ENCODE measurements at regions not wholly inside any gene's neighbourhood (a gene's known extent, or its start where the extent isn't known, plus 50 kb on each side); places are given as distances from the start of the nearest gene placed in this dataset.

- no peak for DNase-seq
Observed at GRCh38 chr6:170483413-170483812, 69.7 kb downstream of the PSMB1 start.

DNA sequence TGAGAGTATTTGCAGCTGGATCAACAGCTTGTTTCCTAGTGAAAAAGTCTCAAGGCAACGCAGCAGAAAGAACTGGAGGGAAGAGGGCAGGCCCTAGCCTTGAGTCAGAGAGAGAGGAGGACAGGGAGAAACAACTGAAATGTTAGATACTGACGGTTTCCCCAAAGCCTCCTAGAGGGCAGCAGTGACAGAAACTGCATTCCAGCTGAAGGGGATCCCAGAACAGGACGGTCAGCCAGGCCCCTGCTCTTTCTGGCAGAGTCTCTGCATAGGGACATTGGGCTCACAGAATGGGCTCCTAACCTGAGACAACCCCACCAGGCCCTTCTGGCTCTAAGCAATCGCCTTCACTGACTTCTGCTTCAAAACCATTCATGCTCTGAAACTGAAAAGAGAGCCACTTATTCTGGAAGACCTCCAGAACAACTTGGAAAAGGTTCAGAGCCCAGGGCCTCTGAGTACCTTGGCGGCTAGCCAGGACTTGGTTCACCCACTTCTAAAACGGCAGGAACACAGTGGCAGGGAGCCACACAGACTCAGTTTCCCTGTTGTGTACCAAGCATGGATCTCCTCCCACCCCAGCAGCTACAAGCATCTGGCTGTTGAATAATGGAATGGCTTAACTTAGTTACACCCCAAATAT lies 72.9 kb downstream of the PSMB1 start:
- no peak for DNase-seq

DNA sequence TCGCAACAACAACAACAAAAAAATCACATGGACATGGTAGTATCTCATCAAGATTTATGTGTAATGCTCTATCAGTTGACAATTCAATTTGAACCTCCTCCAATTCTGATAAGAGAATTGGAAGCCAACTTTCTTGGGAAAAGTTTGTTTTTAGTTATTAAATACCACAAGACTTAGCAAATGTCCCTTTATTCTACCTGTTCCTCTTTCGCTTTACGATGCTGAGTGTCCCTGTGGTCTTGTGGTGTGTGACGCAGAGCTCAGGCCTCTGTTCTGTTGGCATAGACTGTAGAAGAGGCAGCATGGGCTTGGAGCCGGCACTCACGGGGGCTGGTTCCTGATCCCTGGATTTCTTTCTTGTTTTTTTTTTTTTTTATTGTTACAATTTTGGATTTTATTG lies 76.7 kb downstream of the PSMB1 start:
- DNase-seq: no peak

GRCh38 chr6:170475118-170475517 lies 78.0 kb downstream of the PSMB1 start:
- no peak for DNase-seq

- DNase-seq: no peak
Observed at GRCh38 chr6:170473801-170474200, 79.3 kb downstream of the PSMB1 start.

DNA sequence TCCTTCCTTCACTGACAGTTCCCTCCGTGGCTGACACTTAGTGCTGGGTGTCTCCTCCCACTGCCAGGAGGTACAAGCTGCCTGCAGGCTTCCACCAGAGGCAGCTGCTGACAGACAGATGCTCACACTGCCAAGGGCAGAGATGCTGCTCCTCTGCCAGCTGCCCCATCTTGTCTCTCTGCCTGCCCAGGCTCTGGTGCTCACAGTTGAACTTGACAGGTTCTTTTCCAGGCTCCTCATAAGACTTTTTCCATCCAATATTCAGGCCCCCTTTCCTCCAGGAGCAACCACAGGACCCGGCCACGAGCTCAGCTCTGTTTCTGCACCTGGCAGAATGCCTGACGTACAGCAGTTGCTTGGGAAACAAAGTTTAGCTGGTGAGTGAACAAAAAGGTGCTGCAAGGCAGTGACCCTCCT lies 79.8 kb downstream of the PSMB1 start:
- no peak for DNase-seq

DNA sequence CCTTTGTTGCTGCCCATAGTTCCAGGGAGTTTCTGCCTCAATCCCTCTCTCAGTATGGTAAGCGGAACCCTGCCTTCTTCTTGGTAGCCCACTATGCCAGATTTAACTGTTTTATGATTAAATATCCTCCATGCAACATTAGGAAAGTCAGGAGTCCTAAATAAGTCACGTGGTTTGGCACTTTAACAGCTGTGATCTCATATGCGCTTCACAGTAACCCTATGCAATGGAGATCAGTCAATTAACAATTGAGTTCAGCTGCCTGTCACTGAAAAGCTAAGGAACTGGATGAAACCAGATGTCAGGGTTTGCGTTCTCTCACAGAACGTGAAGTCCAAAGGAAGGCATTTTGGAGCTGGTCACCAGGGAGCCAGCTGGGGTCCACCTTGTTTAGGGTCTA lies 81.6 kb downstream of the PSMB1 start:
- no peak for DNase-seq

DNA sequence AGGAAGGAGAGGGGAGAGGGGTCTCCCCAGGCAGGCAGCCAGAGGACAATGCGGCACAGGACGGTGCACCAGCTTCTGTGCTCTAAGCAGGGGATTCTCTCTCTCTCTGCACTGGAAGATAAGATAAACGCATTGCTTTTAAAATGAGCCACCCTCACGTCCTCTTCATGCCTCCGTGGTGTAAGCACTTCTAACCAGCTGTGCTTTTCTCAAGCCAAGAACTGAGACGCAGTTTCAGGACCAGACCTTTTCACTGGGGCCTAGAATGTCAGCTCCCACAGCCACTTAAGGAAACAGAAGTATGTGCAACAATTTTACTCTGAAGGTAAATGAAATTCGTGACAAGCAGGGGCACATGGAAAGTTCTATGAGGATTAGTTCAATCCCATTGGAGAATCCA lies 82.4 kb downstream of the PSMB1 start:
- DNase-seq: no peak

GRCh38 chr6:170464524-170464979 lies 88.6 kb downstream of the PSMB1 start:
- DNase-seq: no peak

DNA sequence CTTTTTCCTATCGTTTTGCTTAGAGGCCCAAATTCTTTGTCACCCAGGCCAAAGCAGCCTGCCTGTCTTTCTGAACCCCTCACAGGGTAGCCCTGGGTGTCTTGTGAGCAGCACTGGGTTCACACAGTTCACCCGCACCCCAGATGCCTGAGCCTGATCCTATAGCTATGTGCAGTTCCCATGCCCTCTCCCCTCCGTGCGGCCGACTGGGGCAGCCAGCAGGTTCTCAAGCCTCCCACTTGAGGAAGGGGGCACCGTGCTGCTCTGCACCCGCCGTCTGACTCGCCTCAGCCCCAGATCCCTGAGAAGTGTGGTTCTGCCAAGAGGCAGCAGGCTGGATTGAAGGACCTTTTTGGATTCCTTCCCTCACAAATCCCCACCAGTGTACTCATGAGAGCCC lies 89.0 kb downstream of the PSMB1 start:
- DNase-seq: no peak

DNA sequence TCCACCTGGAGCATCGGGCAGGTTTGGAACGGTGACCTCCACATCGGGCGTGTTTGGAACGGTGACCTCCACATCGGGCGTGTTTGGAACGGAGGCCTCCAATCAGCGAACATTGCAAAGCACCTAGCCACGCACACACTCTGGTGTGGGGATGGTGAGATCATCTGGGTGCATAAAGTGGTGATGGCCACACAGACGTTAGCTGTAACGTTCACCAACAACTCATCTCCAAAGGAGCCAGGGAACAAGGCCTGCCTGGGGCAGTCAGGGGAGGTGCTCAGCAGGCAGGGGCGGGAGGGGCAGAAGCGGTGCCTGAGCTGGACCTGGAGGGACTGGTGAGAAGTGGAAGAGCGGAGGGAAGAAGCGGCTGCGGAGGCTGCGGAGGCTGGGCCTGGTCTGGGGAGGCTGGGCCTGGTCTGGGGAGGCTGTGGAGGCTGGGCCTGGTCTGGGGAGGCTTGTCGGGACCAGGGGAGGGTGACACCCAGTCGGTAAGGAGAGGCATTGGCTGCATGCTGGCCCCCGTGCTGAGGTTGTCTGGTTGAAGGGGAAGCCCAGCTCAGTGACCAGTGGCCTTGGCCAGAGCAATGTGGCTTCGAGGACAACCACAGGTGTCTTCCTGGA lies 89.9 kb downstream of the PSMB1 start:
- DNase-seq: no peak

- DNase-seq: no peak
Observed at GRCh38 chr6:170462366-170463020, 90.6 kb downstream of the PSMB1 start.

DNA sequence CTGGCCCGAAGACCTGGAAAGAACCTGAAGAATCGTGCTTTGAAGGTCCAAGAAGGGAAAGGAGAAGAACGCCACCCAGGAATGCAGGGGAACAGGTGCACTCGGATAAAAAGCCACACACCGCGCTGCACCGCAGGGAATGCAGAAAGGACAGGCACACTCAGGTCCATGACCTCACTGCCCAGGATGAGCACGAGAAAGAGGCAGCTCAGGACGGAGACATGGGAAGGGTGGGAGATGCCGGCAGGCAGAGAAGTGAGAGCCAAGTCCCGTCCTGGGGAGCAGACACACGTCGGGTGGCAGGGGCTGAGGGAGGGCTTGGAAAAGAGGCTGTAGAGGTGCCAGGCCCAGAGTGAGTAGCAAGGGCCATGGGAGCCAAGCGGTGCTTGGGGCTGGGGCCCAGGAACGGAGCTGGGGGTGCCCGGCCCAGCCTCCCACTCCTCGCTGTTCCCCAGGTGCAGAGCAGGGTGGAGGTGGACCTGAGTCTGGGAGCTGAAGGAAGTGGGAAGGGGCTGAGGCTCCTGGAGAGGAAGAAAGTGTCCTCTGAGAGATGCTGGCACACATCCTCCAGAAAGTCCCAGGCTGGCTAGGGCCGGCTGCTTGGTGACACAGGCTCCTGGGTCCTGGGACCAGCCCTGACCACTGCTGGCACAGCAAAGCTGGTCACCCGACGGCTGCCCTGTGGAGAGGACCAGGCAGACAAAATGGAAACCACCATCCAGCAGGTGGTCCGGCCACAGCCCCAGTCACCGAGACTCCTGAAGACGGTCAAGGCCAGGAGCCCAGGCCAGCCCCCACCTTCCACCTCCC lies 91.3 kb downstream of the PSMB1 start:
- no peak for DNase-seq

DNA sequence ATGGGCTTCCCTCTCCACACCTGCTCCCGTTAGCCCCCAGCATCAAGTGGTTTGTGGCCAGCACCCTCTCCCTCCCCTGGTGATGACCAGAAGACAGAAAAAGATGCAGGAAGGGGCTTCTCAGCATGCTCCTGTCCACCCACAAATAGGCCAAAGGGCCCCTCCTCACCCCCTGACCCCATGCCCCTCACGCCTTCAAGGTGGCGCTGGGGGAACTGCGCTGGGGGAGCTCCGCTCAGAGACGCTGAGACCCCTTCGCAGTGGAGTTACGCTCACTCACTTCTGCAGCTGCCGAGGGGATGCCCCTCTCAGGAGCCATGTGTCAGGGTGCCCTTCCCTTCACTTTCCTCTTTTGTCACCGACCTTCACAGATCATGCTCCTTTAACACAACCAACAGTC lies 92.0 kb downstream of the PSMB1 start:
- DNase-seq: no peak

DNA sequence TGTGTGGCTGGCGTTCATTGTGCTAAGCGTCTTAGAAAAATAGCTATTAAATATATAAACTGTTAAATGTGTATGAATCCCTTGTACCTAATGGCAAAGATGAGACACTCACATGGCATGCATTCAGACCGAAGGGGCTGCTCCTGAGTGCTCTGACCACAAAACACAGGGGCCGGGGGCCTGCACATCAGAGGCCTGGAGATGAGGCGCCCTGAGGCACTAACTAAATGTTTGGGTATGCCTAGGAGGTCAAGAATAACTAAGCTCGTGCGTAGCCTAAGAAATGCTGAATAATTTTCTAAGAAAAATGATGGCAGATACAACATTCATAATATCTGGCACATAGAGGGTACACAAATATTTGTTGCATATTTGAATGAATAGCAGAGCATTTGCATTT lies 92.5 kb downstream of the PSMB1 start:
- DNase-seq: no peak

DNA sequence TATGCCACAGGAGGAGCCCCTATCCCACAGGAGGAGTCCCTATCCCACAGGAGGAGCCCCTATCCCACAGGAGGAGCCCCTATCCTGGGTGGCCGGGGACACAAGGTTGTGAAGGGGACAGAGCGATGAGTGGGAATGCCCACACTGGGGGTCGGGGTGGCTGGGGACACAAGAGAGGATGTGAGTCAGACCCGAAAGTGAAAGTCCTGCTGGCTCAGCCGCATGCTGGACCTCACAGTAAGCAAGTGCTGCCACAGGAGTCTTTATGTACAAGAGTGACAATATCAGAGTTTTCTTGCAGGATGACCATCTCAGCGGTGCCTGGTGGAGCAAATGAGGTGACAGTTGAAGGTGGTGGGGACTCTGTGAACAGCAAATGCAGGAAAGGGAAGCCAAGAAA lies 93.7 kb downstream of the PSMB1 start:
- DNase-seq: peak in 1 of 2 donors; percentile 36

GRCh38 chr6:170456886-170457698 lies 96.0 kb downstream of the PSMB1 start:
- no peak for DNase-seq

Data from bone marrow (tissue), 2 donors.